ENCODE measurements at regions not wholly inside any gene's neighbourhood (a gene's known extent, or its start where the extent isn't known, plus 50 kb on each side); places are given as distances from the start of the nearest gene placed in this dataset.

GRCh38 chr1:217010253-217010652 is 287.0 kb upstream of the ESRRG start:
- TF ChIP-seq, protein P1, sequence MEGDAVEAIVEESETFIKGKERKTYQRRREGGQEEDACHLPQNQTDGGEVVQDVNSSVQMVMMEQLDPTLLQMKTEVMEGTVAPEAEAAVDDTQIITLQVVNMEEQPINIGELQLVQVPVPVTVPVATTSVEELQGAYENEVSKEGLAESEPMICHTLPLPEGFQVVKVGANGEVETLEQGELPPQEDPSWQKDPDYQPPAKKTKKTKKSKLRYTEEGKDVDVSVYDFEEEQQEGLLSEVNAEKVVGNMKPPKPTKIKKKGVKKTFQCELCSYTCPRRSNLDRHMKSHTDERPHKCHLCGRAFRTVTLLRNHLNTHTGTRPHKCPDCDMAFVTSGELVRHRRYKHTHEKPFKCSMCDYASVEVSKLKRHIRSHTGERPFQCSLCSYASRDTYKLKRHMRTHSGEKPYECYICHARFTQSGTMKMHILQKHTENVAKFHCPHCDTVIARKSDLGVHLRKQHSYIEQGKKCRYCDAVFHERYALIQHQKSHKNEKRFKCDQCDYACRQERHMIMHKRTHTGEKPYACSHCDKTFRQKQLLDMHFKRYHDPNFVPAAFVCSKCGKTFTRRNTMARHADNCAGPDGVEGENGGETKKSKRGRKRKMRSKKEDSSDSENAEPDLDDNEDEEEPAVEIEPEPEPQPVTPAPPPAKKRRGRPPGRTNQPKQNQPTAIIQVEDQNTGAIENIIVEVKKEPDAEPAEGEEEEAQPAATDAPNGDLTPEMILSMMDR (IDR thresholded peaks at IDR 0.05) = no peak
- TF ChIP-seq POLR2AphosphoS5 (IDR thresholded peaks at IDR 0.05) (no peak), EP300 (IDR thresholded peaks at IDR 0.05) (no peak)
